GM23338 (cell line): ENCODE measurements at regions not wholly inside any gene's neighbourhood (a gene's known extent, or its start where the extent isn't known, plus 50 kb on each side); places are given as distances from the start of the nearest gene placed in this dataset.
"Not testable (repeated sequence)": the region's sequence is repeated elsewhere in the genome, so short reads cannot be mapped to it uniquely, and the experiment has no call there.

Experiments used
- ATAC-seq: fragments of 200-7000 bp; cut with Tn5 transposase; 3 replicates; pipeline ENCODE4 v1.9.1; 2020
- DNase-seq: peaks from one replicate; pipeline ENCODE4 v3.0.0-alpha.2; 2015; ENCODE audit warnings: low spot score
- H2AFZ ChIP-seq: fragments of 200-600 bp; sonication (generic); 2 replicates; pipeline ENCODE4 v1.8.0; 2016; ENCODE audit warnings: antibody characterized with exemption, mild to moderate bottlenecking, moderate library complexity
- H3F3A ChIP-seq: fragments of 200-600 bp; sonication (generic); replicated peaks from 2 replicates; pipeline ENCODE4 v1.8.0; 2017; ENCODE audit warnings: antibody characterized with exemption, mixed run types, low read depth
- H3K27ac ChIP-seq: fragments of 200-600 bp; sonication (generic); 2 replicates; pipeline ENCODE4 v1.6.1; 2016; ENCODE audit warnings: low read depth
- H3K27me3 ChIP-seq: fragments of 200-600 bp; sonication (generic); 2 replicates; pipeline ENCODE4 v1.8.0; 2016; ENCODE audit warnings: mild to moderate bottlenecking, mixed run types, moderate library complexity; ENCODE audit not compliant: insufficient read depth
- H3K36me3 ChIP-seq: fragments of 200-600 bp; sonication (generic); 2 replicates; pipeline ENCODE4 v1.8.0; 2016; ENCODE audit warnings: mild to moderate bottlenecking; ENCODE audit not compliant: insufficient read depth
- H3K4me1 ChIP-seq: fragments of 200-600 bp; sonication (generic); 2 replicates; pipeline ENCODE4 v1.8.0; 2016; ENCODE audit warnings: mild to moderate bottlenecking, moderate library complexity; ENCODE audit not compliant: insufficient read depth
- H3K4me2 ChIP-seq: fragments of 200-600 bp; sonication (generic); 2 replicates; pipeline ENCODE4 v1.7.1; 2017; ENCODE audit warnings: mixed run types
- H3K4me3 ChIP-seq: fragments of 200-600 bp; sonication (generic); 2 replicates; pipeline ENCODE4 v1.6.1; 2016; ENCODE audit warnings: mixed run types
- H3K79me2 ChIP-seq: fragments of 200-600 bp; sonication (generic); replicated peaks from 2 replicates; pipeline ENCODE4 v1.8.0; 2017; ENCODE audit warnings: mild to moderate bottlenecking; ENCODE audit not compliant: insufficient read depth
- H3K9me2 ChIP-seq: fragments of 200-600 bp; sonication (generic); 2 replicates; pipeline ENCODE4 v1.8.0; 2017; ENCODE audit not compliant: insufficient read depth
- H4K20me1 ChIP-seq: fragments of 200-600 bp; sonication (generic); replicated peaks from 2 replicates; pipeline ENCODE4 v1.8.0; 2017; ENCODE audit warnings: mild to moderate bottlenecking; ENCODE audit not compliant: insufficient read depth
- H3K27ac Mint-ChIP-seq: 2 replicates; pipeline ENCODE4 v1.8.0; 2020; ENCODE audit warnings: inconsistent platforms, mild to moderate bottlenecking, moderate library complexity, mixed read lengths
- H3K27me3 Mint-ChIP-seq: 3 replicates; pipeline ENCODE4 v1.8.0; 2022; ENCODE audit warnings: low read depth, mild to moderate bottlenecking, moderate library complexity, mixed read lengths, inconsistent platforms; ENCODE audit not compliant: insufficient read depth, poor library complexity
- H3K36me3 Mint-ChIP-seq: 3 replicates; pipeline ENCODE4 v1.8.0; 2021; ENCODE audit warnings: low read depth, mild to moderate bottlenecking, inconsistent platforms, moderate library complexity, mixed read lengths
- H3K4me1 Mint-ChIP-seq: 3 replicates; pipeline ENCODE4 v1.8.0; 2020; ENCODE audit warnings: mild to moderate bottlenecking, inconsistent platforms, mixed read lengths
- H3K4me3 Mint-ChIP-seq: 3 replicates; pipeline ENCODE4 v1.8.0; 2021; ENCODE audit warnings: moderate library complexity, mild to moderate bottlenecking, inconsistent platforms, mixed read lengths
- H3K9me3 Mint-ChIP-seq: 3 replicates; pipeline ENCODE4 v1.8.0; 2020; ENCODE audit warnings: moderate library complexity, mild to moderate bottlenecking, inconsistent platforms, mixed read lengths
- CREB1 ChIP-seq: fragments of 250-450 bp; sonication (Bioruptor Pico); IDR thresholded peaks from 2 replicates; pipeline ENCODE4 v1.5.0; 2020; ENCODE audit warnings: low read depth, mild to moderate bottlenecking, moderate library complexity
- EZH2 ChIP-seq: fragments of 200-600 bp; sonication (generic); IDR thresholded peaks from one replicate; pipeline ENCODE4 v1.8.0; 2017; ENCODE audit warnings: antibody characterized with exemption, mild to moderate bottlenecking, low read depth; ENCODE audit not compliant: unreplicated experiment
- NANOG ChIP-seq: IDR thresholded peaks from 2 replicates; pipeline ENCODE4 v1.6.1; 2016; ENCODE audit warnings: antibody characterized with exemption, borderline replicate concordance
- POLR2AphosphoS5 ChIP-seq: IDR thresholded peaks from 2 replicates; pipeline ENCODE4 v1.6.1; 2016; ENCODE audit warnings: antibody characterized with exemption, low read depth
- STAT1 ChIP-seq: IDR thresholded peaks from one replicate; pipeline ENCODE4 v1.6.1; 2016; ENCODE audit warnings: antibody characterized with exemption; ENCODE audit not compliant: unreplicated experiment
- ZNF331 ChIP-seq: fragments of 250-450 bp; sonication (Bioruptor Pico); IDR thresholded peaks from 2 replicates; pipeline ENCODE4 v1.5.0; 2020; ENCODE audit warnings: low read depth, mild to moderate bottlenecking, moderate library complexity
- TF ChIP-seq, protein P1 (sequence below), 2 experiments: fragments of 200-600 bp in 1 of 2; sonication (generic) in 1 of 2; conservative IDR thresholded peaks; 2 replicates each; pipeline versions ENCODE4 v1.5.1 to v1.6.1; 2016 to 2017; ENCODE audit warnings: antibody characterized with exemption in 2 of 2, low read depth in 2 of 2, mild to moderate bottlenecking in 2 of 2, moderate library complexity in 1 of 2
- TF ChIP-seq, protein P2 (sequence below): fragments of 250-450 bp; sonication (Bioruptor Pico); IDR thresholded peaks from 2 replicates; pipeline ENCODE4 v1.5.0; 2020; ENCODE audit warnings: mild to moderate bottlenecking, moderate library complexity
- TF ChIP-seq, protein P3 (sequence below): IDR thresholded peaks from one replicate; pipeline ENCODE4 v1.6.1; 2018; ENCODE audit warnings: antibody characterized with exemption; ENCODE audit not compliant: unreplicated experiment

DNA sequence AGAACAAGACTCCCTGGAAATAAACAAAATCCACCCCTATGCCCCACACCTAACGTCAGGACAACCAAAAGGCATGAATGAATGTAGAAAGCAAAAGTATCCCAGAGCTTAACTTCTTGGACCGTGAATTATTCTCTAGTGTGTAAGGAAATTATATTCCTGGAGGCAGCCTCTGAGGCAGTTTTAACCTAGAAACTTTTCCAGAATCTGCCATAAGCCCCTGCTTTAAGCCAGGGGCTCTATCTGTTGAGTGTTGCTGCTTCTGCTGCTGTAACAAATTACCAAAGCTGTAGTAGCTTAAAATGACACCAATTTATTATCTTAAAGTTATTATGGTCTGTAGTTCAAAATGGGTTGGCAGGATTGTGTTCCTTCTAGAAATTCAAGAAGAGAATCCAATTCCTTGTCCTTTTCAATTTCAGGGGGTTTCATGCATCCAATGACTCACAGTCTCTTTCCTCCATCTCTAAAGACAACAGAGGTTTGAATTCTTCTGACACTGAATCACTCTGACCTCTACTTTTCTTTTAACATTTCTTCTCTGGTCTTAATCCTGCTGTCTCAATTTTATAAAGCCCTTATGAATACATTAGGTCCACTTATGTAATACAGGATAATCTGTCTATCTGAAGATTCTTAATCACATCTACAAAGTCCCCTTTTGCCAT is 242.7 kb downstream of the ATXN7L3B start:
- Histone ChIP-seq H3K4me1 (no peaks in the 10 kb centered on the region), H3K36me3 (no peaks in the 10 kb centered on the region), H3K9me2 (peaks cover 8% of the 10 kb centered on the region; the same call in 1 of the 2 replicates), H3K27ac (no peak overlapping the region), H3K79me2 (no peaks in the 10 kb centered on the region), H3K4me2 (no peak overlapping the region), H2AFZ (no peak overlapping the region), H3K4me3 (no peak overlapping the region), H3K27me3 (no peaks in the 10 kb centered on the region), H3F3A (no peaks in the 10 kb centered on the region), H4K20me1 (no peaks in the 10 kb centered on the region)
- Mint-ChIP-seq H3K4me3 (no peak overlapping the region), H3K9me3 (no peaks in the 10 kb centered on the region), H3K27me3 (no peaks in the 10 kb centered on the region), H3K27ac (no peak overlapping the region), H3K4me1 (peaks cover 5% of the 10 kb centered on the region; the same call in 2 of the 3 replicates), H3K36me3 (no peaks in the 10 kb centered on the region)
- TF ChIP-seq, protein P1, sequence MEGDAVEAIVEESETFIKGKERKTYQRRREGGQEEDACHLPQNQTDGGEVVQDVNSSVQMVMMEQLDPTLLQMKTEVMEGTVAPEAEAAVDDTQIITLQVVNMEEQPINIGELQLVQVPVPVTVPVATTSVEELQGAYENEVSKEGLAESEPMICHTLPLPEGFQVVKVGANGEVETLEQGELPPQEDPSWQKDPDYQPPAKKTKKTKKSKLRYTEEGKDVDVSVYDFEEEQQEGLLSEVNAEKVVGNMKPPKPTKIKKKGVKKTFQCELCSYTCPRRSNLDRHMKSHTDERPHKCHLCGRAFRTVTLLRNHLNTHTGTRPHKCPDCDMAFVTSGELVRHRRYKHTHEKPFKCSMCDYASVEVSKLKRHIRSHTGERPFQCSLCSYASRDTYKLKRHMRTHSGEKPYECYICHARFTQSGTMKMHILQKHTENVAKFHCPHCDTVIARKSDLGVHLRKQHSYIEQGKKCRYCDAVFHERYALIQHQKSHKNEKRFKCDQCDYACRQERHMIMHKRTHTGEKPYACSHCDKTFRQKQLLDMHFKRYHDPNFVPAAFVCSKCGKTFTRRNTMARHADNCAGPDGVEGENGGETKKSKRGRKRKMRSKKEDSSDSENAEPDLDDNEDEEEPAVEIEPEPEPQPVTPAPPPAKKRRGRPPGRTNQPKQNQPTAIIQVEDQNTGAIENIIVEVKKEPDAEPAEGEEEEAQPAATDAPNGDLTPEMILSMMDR (conservative IDR thresholded peaks at IDR 0.05; ENCODE audit: low read depth in 2 of 2) = no peak
- TF ChIP-seq NANOG = no peak
- TF ChIP-seq ZNF331 (CRISPR knock-in tag) = no peak
- TF ChIP-seq EZH2 = no peak
- no peak for TF ChIP-seq POLR2AphosphoS5
- TF ChIP-seq CREB1 (CRISPR knock-in tag) = no peak
- TF ChIP-seq STAT1 = no peak
- TF ChIP-seq, protein P2, sequence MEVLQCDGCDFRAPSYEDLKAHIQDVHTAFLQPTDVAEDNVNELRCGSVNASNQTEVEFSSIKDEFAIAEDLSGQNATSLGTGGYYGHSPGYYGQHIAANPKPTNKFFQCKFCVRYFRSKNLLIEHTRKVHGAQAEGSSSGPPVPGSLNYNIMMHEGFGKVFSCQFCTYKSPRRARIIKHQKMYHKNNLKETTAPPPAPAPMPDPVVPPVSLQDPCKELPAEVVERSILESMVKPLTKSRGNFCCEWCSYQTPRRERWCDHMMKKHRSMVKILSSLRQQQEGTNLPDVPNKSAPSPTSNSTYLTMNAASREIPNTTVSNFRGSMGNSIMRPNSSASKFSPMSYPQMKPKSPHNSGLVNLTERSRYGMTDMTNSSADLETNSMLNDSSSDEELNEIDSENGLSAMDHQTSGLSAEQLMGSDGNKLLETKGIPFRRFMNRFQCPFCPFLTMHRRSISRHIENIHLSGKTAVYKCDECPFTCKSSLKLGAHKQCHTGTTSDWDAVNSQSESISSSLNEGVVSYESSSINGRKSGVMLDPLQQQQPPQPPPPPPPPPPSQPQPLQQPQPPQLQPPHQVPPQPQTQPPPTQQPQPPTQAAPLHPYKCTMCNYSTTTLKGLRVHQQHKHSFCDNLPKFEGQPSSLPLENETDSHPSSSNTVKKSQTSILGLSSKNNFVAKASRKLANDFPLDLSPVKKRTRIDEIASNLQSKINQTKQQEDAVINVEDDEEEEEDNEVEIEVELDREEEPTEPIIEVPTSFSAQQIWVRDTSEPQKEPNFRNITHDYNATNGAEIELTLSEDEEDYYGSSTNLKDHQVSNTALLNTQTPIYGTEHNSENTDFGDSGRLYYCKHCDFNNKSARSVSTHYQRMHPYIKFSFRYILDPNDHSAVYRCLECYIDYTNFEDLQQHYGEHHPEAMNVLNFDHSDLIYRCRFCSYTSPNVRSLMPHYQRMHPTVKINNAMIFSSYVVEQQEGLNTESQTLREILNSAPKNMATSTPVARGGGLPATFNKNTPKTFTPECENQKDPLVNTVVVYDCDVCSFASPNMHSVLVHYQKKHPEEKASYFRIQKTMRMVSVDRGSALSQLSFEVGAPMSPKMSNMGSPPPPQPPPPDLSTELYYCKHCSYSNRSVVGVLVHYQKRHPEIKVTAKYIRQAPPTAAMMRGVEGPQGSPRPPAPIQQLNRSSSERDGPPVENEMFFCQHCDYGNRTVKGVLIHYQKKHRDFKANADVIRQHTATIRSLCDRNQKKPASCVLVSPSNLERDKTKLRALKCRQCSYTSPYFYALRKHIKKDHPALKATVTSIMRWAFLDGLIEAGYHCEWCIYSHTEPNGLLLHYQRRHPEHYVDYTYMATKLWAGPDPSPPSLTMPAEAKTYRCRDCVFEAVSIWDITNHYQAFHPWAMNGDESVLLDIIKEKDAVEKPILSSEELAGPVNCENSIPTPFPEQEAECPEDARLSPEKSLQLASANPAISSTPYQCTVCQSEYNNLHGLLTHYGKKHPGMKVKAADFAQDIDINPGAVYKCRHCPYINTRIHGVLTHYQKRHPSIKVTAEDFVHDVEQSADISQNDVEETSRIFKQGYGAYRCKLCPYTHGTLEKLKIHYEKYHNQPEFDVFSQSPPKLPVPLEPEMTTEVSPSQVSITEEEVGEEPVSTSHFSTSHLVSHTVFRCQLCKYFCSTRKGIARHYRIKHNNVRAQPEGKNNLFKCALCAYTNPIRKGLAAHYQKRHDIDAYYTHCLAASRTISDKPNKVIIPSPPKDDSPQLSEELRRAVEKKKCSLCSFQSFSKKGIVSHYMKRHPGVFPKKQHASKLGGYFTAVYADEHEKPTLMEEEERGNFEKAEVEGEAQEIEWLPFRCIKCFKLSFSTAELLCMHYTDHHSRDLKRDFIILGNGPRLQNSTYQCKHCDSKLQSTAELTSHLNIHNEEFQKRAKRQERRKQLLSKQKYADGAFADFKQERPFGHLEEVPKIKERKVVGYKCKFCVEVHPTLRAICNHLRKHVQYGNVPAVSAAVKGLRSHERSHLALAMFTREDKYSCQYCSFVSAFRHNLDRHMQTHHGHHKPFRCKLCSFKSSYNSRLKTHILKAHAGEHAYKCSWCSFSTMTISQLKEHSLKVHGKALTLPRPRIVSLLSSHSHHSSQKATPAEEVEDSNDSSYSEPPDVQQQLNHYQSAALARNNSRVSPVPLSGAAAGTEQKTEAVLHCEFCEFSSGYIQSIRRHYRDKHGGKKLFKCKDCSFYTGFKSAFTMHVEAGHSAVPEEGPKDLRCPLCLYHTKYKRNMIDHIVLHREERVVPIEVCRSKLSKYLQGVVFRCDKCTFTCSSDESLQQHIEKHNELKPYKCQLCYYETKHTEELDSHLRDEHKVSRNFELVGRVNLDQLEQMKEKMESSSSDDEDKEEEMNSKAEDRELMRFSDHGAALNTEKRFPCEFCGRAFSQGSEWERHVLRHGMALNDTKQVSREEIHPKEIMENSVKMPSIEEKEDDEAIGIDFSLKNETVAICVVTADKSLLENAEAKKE = no peak
- TF ChIP-seq, protein P3, sequence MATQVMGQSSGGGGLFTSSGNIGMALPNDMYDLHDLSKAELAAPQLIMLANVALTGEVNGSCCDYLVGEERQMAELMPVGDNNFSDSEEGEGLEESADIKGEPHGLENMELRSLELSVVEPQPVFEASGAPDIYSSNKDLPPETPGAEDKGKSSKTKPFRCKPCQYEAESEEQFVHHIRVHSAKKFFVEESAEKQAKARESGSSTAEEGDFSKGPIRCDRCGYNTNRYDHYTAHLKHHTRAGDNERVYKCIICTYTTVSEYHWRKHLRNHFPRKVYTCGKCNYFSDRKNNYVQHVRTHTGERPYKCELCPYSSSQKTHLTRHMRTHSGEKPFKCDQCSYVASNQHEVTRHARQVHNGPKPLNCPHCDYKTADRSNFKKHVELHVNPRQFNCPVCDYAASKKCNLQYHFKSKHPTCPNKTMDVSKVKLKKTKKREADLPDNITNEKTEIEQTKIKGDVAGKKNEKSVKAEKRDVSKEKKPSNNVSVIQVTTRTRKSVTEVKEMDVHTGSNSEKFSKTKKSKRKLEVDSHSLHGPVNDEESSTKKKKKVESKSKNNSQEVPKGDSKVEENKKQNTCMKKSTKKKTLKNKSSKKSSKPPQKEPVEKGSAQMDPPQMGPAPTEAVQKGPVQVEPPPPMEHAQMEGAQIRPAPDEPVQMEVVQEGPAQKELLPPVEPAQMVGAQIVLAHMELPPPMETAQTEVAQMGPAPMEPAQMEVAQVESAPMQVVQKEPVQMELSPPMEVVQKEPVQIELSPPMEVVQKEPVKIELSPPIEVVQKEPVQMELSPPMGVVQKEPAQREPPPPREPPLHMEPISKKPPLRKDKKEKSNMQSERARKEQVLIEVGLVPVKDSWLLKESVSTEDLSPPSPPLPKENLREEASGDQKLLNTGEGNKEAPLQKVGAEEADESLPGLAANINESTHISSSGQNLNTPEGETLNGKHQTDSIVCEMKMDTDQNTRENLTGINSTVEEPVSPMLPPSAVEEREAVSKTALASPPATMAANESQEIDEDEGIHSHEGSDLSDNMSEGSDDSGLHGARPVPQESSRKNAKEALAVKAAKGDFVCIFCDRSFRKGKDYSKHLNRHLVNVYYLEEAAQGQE = no peak
- DNase-seq (no peak), ATAC-seq (no peak)

DNA sequence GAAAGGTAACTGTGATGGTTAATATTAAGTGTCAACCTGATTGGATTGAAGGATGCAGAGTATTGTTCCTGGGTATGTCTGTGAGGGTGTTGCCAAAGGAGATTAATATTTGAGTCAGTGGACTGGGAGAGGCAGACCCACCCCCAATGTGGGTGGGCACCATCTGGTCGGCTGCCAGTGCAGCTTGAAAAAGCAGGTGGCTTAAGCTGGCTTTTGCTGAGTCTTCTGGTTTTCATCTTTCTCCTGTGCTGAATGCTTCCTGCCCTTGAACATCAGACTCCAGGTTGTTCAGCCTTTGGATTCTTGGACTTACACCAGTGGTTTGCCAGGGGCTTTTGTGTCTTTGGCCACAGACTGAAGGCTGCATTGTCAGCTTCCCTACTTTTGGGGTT is 243.2 kb downstream of the ATXN7L3B start:
- not testable (repeated sequence) for H3K4me3 ChIP-seq, H3K4me2 ChIP-seq, H3K4me1 ChIP-seq, H3K27me3 ChIP-seq, H3K27me3 Mint-ChIP-seq, H3K4me3 Mint-ChIP-seq, H3K36me3 ChIP-seq, DNase-seq, H4K20me1 ChIP-seq, H3K9me3 Mint-ChIP-seq, H3K4me1 Mint-ChIP-seq, H3K27ac Mint-ChIP-seq, H3K9me2 ChIP-seq, H3K36me3 Mint-ChIP-seq, H3K79me2 ChIP-seq, H3F3A ChIP-seq, H2AFZ ChIP-seq, H3K27ac ChIP-seq, ATAC-seq
